Endothelial cell (in vitro differentiated cells): ENCODE measurements at regions not wholly inside any gene's neighbourhood (a gene's known extent, or its start where the extent isn't known, plus 50 kb on each side); places are given as distances from the start of the nearest gene placed in this dataset.

Experiments
- DNase-seq: peaks from one replicate; pipeline ENCODE4 v3.0.0; 2021; ENCODE audit warnings: low spot score
- H3K27ac Mint-ChIP-seq: one replicate; pipeline ENCODE4 v1.8.0; 2021; ENCODE audit warnings: mixed read lengths, inconsistent platforms; ENCODE audit not compliant: unreplicated experiment
- H3K27me3 Mint-ChIP-seq: one replicate; pipeline ENCODE4 v1.8.0; 2021; ENCODE audit warnings: mild to moderate bottlenecking, moderate library complexity, mixed read lengths, inconsistent platforms; ENCODE audit not compliant: unreplicated experiment
- H3K36me3 Mint-ChIP-seq: one replicate; pipeline ENCODE4 v1.8.0; 2021; ENCODE audit warnings: mild to moderate bottlenecking, low read depth, mixed read lengths, inconsistent platforms; ENCODE audit not compliant: unreplicated experiment
- H3K4me1 Mint-ChIP-seq: one replicate; pipeline ENCODE4 v1.8.0; 2021; ENCODE audit warnings: mild to moderate bottlenecking, mixed read lengths, inconsistent platforms; ENCODE audit not compliant: unreplicated experiment
- H3K4me3 Mint-ChIP-seq: one replicate; pipeline ENCODE4 v1.8.0; 2021; ENCODE audit warnings: mild to moderate bottlenecking, mixed read lengths, inconsistent platforms; ENCODE audit not compliant: unreplicated experiment
- H3K9me3 Mint-ChIP-seq: one replicate; pipeline ENCODE4 v1.8.0; 2021; ENCODE audit warnings: mixed read lengths, inconsistent platforms; ENCODE audit not compliant: unreplicated experiment
- CTCF ChIP-seq: fragments of 200-600 bp; sonication (generic); IDR thresholded peaks from one replicate; pipeline ENCODE4 v1.5.0; 2021; ENCODE audit warnings: antibody characterized with exemption; ENCODE audit not compliant: unreplicated experiment

GRCh38 chr15:69908060-69908459 is 189.7 kb downstream of the TLE3 start:
- peaks cover 35% of the 10 kb centered on the region for H3K4me1 Mint-ChIP-seq
- H3K27ac Mint-ChIP-seq, result no peak overlapping the region
- no peak for TF ChIP-seq CTCF

GRCh38 chr15:69908590-69909420 is 188.9 kb downstream of the TLE3 start:
- Mint-ChIP-seq H3K4me1 (peaks cover 37% of the 10 kb centered on the region), H3K27me3 (peaks cover 3% of the 10 kb centered on the region), H3K4me3 (no peak overlapping the region), H3K36me3 (no peaks in the 10 kb centered on the region), H3K27ac (no peak overlapping the region), H3K9me3 (no peaks in the 10 kb centered on the region)
- TF ChIP-seq CTCF, result no peak
- no peak for DNase-seq

More at GRCh38 chr15:69908060-69908459, 189.7 kb downstream of the TLE3 start:
- H3K4me3 Mint-ChIP-seq, result no peak overlapping the region
- H3K9me3 Mint-ChIP-seq, result no peaks in the 10 kb centered on the region
- DNase-seq, result no peak
- H3K27me3 Mint-ChIP-seq, result peaks cover 3% of the 10 kb centered on the region
- H3K36me3 Mint-ChIP-seq, result no peaks in the 10 kb centered on the region

- no peaks in the 10 kb centered on the region for H3K36me3 Mint-ChIP-seq
- peaks cover 3% of the 10 kb centered on the region for H3K27me3 Mint-ChIP-seq
- no peak for TF ChIP-seq CTCF
- DNase-seq, result no peak
- no peaks in the 10 kb centered on the region for H3K9me3 Mint-ChIP-seq
- H3K4me3 Mint-ChIP-seq, result no peak overlapping the region
- peaks cover 35% of the 10 kb centered on the region for H3K4me1 Mint-ChIP-seq
- no peak overlapping the region for H3K27ac Mint-ChIP-seq
Measured at GRCh38 chr15:69909719-69910444, 187.8 kb downstream of the TLE3 start.

GRCh38 chr15:69910514-69910913 is 187.2 kb downstream of the TLE3 start:
- peaks cover 1% of the 10 kb centered on the region for H3K27me3 Mint-ChIP-seq
- TF ChIP-seq CTCF, result no peak

GRCh38 chr15:69912116-69912515 is 185.6 kb downstream of the TLE3 start:
- no peak overlapping the region for H3K27ac Mint-ChIP-seq
- peaks cover 2% of the 10 kb centered on the region for H3K27me3 Mint-ChIP-seq
- TF ChIP-seq CTCF, result no peak
- no peak for DNase-seq
- H3K4me3 Mint-ChIP-seq, result no peak overlapping the region
- no peaks in the 10 kb centered on the region for H3K36me3 Mint-ChIP-seq
- peaks cover 46% of the 10 kb centered on the region for H3K4me1 Mint-ChIP-seq
- H3K9me3 Mint-ChIP-seq, result no peaks in the 10 kb centered on the region

More at GRCh38 chr15:69910514-69910913, 187.2 kb downstream of the TLE3 start:
- no peak overlapping the region for H3K27ac Mint-ChIP-seq
- no peak overlapping the region for H3K4me3 Mint-ChIP-seq
- H3K9me3 Mint-ChIP-seq, result no peaks in the 10 kb centered on the region
- H3K36me3 Mint-ChIP-seq, result no peaks in the 10 kb centered on the region
- H3K4me1 Mint-ChIP-seq, result peaks cover 37% of the 10 kb centered on the region
- no peak for DNase-seq
